OCI-LY7 (cell line): ENCODE measurements at regions not wholly inside any gene's neighbourhood (a gene's known extent, or its start where the extent isn't known, plus 50 kb on each side); places are given as distances from the start of the nearest gene placed in this dataset.

Experiments used
- BruUV-seq: library from RNA; stranded (reverse); fragments of 400-500 nt; replicated peaks from 2 replicates; lab custom pipeline; 2021; lab: Mats Ljungman, UMichigan
- CTCF ChIA-PET: fragments of 300-600 bp; sonication (Branson Sonifier 250); formaldehyde crosslinking; loops from one replicate; lab custom pipeline; 2022; ENCODE audit warnings: antibody characterized with exemption; ENCODE audit not compliant: unreplicated experiment; lab: Charles Lee
- POLR2A ChIA-PET: fragments of 300-600 bp; sonication (Branson Sonifier 250); formaldehyde crosslinking; loops from one replicate; lab custom pipeline; 2022; ENCODE audit warnings: antibody characterized with exemption; lab: Charles Lee
- DNase-seq: peaks from one replicate; pipeline ENCODE4 v3.0.0-alpha.2; 2015; ENCODE audit warnings: low spot score
- H2AFZ ChIP-seq: fragments of 200-600 bp; sonication (generic), shearing (Covaris generic); 2 replicates; pipeline ENCODE4 v1.6.1; 2014; ENCODE audit warnings: mild to moderate bottlenecking, antibody characterized with exemption, low read length, moderate library complexity
- H3K27ac ChIP-seq: fragments of 200-600 bp; sonication (generic); 2 replicates; pipeline ENCODE4 v1.5.1; 2014; ENCODE audit warnings: mixed run types, low read depth, mild to moderate bottlenecking, moderate library complexity, low read length, inconsistent platforms; ENCODE audit not compliant: poor library complexity, severe bottlenecking
- H3K36me3 ChIP-seq: fragments of 200-600 bp; sonication (generic); 2 replicates; pipeline ENCODE4 v1.6.1; 2014; ENCODE audit warnings: mild to moderate bottlenecking, antibody characterized with exemption, low read length, moderate library complexity, mixed read lengths; ENCODE audit not compliant: insufficient read depth
- H3K4me1 ChIP-seq: fragments of 200-600 bp; sonication (generic); 2 replicates; pipeline ENCODE4 v1.5.1; 2014; ENCODE audit warnings: mild to moderate bottlenecking, low read length; ENCODE audit not compliant: insufficient read depth, poor library complexity, severe bottlenecking
- H3K4me2 ChIP-seq: fragments of 200-600 bp; sonication (generic); 2 replicates; pipeline ENCODE4 v1.6.1; 2014; ENCODE audit warnings: mild to moderate bottlenecking, low read length
- H3K4me3 ChIP-seq: fragments of 200-600 bp; sonication (generic); 2 replicates; pipeline ENCODE4 v1.5.1; 2014; ENCODE audit warnings: mild to moderate bottlenecking, low read depth, low read length; ENCODE audit not compliant: poor library complexity, severe bottlenecking
- H3K79me2 ChIP-seq: fragments of 200-600 bp; sonication (generic); 2 replicates; pipeline ENCODE4 v1.6.1; 2016; ENCODE audit warnings: low read depth, mild to moderate bottlenecking, low read length, moderate library complexity, mixed read lengths; ENCODE audit not compliant: insufficient read depth
- H3K9me2 ChIP-seq: fragments of 200-600 bp; sonication (generic); 2 replicates; pipeline ENCODE4 v1.6.1; 2016; ENCODE audit warnings: mild to moderate bottlenecking, low read length, mixed read lengths; ENCODE audit not compliant: insufficient read depth
- H3K9me3 ChIP-seq: fragments of 200-600 bp; sonication (generic); 2 replicates; pipeline ENCODE4 v1.6.1; 2014; ENCODE audit warnings: mild to moderate bottlenecking, mixed run types, low read length, mixed read lengths
- H4K20me1 ChIP-seq: fragments of 200-600 bp; sonication (generic); 2 replicates; pipeline ENCODE4 v1.6.1; 2014; ENCODE audit warnings: mild to moderate bottlenecking, antibody characterized with exemption, low read length, moderate library complexity, mixed read lengths; ENCODE audit not compliant: insufficient read depth
- CTCF ChIP-seq: fragments of 200-600 bp; sonication (generic); conservative IDR thresholded peaks from 2 replicates; pipeline ENCODE4 v1.5.1; 2014; ENCODE audit warnings: mild to moderate bottlenecking, antibody characterized with exemption, low read length, moderate library complexity, mixed read lengths
- EZH2phosphoT487 ChIP-seq: fragments of 200-600 bp; sonication (generic); IDR thresholded peaks from 2 replicates; pipeline ENCODE4 v1.6.1; 2018; ENCODE audit warnings: low read depth, borderline replicate concordance, mild to moderate bottlenecking, mixed run types, antibody characterized with exemption, low read length, moderate library complexity, mixed read lengths
- intact Hi-C: fragments of 100-400 bp; cut with micrococcal nuclease; formaldehyde crosslinking; loops from one replicate; pipeline ENCODE4 v1.10.0; 2022; ENCODE audit not compliant: unreplicated experiment

- Histone ChIP-seq H4K20me1 (no peaks in the 10 kb centered on the region), H3K4me2 (no peak overlapping the region), H3K27ac (no peak overlapping the region), H3K4me3 (no peak overlapping the region), H3K9me2 (no peaks in the 10 kb centered on the region), H3K4me1 (no peaks in the 10 kb centered on the region), H3K79me2 (no peaks in the 10 kb centered on the region), H2AFZ (no peak overlapping the region), H3K36me3 (no peaks in the 10 kb centered on the region), H3K9me3 (no peaks in the 10 kb centered on the region)
- no peak for DNase-seq
- intact Hi-C loops, result no loop called here
- POLR2A ChIA-PET, result interaction anchor here (0.6 kb wide), 1 partner anchor 23 kb away, joined by 3 read pairs; no protein-coding TSS in a partner anchor
- no peak for TF ChIP-seq EZH2phosphoT487
- BruUV-seq, result no TSS peak
- CTCF ChIA-PET, result no interaction called here
These were observed 322.3 kb upstream of the FAR2 start for GRCh38 chr12:28826766-28827165.

DNA sequence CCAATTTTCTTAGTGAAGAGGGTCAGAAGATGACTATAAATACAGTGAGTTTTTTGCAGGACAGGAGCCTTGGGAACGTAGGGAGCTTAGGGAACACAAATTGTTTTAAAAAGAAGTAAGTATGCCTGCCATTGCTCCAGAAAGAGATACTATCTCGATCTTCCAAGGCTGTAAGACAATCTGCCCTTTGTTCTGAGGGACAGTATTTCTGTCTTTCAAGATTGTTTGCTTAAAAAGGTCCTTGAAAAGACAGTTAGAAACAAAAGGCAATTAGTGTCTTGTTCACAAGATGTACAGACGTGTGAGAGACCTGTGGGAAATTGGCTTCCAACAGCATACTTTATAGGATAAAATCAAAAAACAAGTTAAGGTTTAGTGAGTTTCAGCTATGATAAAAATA lies 321.2 kb upstream of the FAR2 start:
- H3K4me1 ChIP-seq, result no peaks in the 10 kb centered on the region
- no peaks in the 10 kb centered on the region for H3K79me2 ChIP-seq
- H3K4me2 ChIP-seq, result no peak overlapping the region
- no peak overlapping the region for H3K4me3 ChIP-seq
- H3K9me2 ChIP-seq, result no peaks in the 10 kb centered on the region
- intact Hi-C loops, result no loop called here
- no TSS peak for BruUV-seq
- H3K27ac ChIP-seq, result no peak overlapping the region
- no peaks in the 10 kb centered on the region for H4K20me1 ChIP-seq
- no peaks in the 10 kb centered on the region for H3K9me3 ChIP-seq
- ChIA-PET CTCF (no interaction called here), POLR2A (interaction anchor here (0.5 to 0.7 kb wide), 2 partner anchors 101 to 209 kb away, joined by 3 to 4 read pairs; no protein-coding TSS in a partner anchor)
- TF ChIP-seq EZH2phosphoT487 (no peak), CTCF (no peak)
- no peaks in the 10 kb centered on the region for H3K36me3 ChIP-seq
- DNase-seq, result no peak
- no peak overlapping the region for H2AFZ ChIP-seq

DNA sequence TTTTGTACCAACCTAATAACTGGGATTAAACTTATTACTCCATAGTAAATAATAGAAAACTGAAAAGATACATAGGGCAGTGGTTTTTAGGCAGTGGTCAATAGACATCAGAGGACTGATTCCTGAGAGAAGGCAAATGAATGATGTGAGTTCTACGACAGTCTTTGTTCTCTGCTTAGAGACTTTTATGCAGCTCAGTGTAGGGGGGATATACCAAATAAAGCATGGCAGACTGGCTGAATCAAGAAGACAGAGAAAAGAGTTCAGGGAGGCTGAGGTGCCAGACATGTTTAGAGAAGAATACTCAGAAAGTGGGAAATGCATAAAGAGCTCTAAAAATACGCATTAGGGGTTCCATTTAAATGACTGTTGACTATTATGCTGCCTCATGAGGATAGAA lies 320.8 kb upstream of the FAR2 start:
- no TSS peak for BruUV-seq
- Histone ChIP-seq H2AFZ (no peak overlapping the region), H3K27ac (no peak overlapping the region), H3K4me2 (no peak overlapping the region), H3K9me3 (no peaks in the 10 kb centered on the region), H4K20me1 (no peaks in the 10 kb centered on the region), H3K79me2 (no peaks in the 10 kb centered on the region), H3K9me2 (no peaks in the 10 kb centered on the region), H3K4me3 (no peak overlapping the region), H3K4me1 (no peaks in the 10 kb centered on the region), H3K36me3 (no peaks in the 10 kb centered on the region)
- TF ChIP-seq CTCF, result no peak
- no peak for TF ChIP-seq EZH2phosphoT487
- ChIA-PET POLR2A (interaction anchor here (0.5 to 0.7 kb wide), 3 partner anchors 58 to 210 kb away, joined by 3 to 4 read pairs (median 3); no protein-coding TSS in a partner anchor), CTCF (no interaction called here)
- DNase-seq, result no peak
- intact Hi-C loops, result no loop called here
